Caki2 (cell line): ENCODE measurements at regions not wholly inside any gene's neighbourhood (a gene's known extent, or its start where the extent isn't known, plus 50 kb on each side); places are given as distances from the start of the nearest gene placed in this dataset.
A peak's percentile ranks its signal among the peaks of the same experiment; 100 is the strongest.

Source experiments
- DNase-seq: peaks from one replicate; pipeline ENCODE4 v3.0.0-alpha.2; 2015; ENCODE audit warnings: low read depth
- in situ Hi-C: cut with HindIII; loops from 2 replicates; pipeline ENCODE4 v1.10.0; 2016; ENCODE audit warnings: low sequenced_read_pairs, low pct_unique_long_range_greater_than_20kb, mixed read lengths

GRCh38 chr9:130755377-130756007, 61.9 kb downstream of the EXOSC2 start:
- in situ Hi-C loops, result no loop called here
- no peak for DNase-seq

GRCh38 chr9:130756037-130756436, 62.5 kb downstream of the EXOSC2 start:
- in situ Hi-C loops, result no loop called here
- DNase-seq, result no peak

DNA sequence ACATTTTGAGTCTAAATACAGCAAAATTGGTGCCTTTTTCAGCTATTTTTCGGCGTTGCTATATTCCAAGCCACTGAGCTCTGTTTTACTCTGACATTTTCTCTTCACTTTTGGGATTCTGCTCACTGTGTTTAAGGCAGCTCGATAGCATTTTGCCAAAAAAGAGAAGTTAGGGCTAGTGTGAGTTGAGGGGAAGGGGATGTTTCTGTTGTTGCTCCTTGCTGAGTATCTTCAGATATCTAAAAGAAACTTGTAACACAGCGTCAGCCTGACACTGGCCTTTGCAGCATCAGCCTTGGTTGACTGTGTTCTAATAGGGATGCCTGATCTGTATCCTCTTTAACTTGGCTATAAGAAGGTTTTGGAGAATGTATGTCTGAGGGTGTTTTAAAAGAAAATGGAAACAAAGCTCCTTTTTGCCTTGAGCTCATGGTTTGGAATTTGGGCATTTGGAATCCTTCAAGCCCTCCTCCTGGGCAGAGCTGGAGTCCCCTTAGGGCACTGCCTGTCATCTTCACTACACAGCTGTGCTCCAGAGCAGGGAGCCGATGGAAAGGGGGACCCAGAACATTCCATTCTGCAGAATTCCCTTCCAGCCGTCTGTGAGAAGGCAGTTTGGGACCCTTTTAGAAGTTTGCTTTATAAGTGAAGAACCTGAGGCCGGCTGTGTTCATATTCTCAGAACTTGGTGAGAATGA, 63.0 kb downstream of the EXOSC2 start:
- in situ Hi-C loops, result no loop called here
- DNase-seq, result no peak

DNA sequence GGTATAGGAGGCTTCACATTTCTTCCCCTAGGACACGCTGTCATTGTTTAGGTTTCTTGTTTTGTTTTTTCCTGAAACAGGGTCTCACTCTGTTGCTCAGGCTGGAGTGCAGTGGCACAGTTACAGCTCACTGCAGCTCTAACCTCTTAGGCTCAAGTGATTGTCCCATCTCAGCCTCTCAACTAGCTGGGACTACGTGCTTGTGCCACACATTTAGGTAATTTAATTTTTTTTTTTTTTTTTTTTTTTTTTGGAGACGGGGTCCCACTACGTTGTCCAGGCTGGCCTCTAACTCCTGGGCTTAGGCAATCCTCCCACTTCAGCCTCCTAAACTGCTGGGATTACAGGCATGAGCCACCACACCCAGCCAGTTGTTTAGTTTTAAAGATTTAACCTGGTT, 66.2 kb downstream of the EXOSC2 start:
- in situ Hi-C loops, result no loop called here
- no peak for DNase-seq

DNA sequence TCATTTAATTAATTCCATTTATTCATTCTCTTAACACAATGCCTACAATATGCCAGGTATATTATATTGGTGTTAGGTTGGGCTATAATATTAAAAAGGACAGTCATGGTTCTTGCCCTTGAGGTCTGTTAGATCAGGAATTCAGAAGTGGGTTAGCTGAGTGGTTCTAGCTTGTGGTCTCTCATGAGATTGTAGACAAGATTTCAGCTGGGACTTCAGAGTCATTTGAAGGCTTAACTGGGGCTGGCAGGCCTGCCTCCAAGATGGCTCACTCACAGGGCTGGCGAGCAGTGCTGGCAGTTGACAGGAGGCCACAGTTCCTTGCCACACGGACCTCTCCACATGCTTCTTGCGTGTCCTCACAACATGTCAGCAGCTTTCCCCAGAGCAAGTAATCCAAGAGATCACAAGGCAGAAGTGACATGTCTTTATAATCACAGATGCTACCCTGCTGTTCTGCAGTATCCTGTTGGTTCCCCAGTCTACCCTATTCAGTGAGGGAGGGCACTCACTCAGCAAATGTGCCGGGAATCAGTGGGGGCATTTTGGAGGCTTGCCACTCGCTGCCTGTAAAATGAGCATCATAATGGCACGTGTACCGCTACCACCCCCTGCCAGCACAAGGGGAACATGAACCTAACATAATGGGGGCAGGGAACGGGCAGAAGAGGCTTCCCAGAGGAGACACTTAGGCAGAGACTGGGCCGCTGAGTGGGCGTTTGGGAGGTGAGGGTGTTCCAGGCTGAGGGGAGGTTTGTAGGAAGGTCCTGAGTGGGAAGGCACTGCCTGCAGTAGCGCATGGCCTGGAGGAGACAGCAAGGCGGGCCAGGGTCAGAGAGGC, 70.0 kb downstream of the EXOSC2 start:
- no peak for DNase-seq
- in situ Hi-C loops, result no loop called here

DNA sequence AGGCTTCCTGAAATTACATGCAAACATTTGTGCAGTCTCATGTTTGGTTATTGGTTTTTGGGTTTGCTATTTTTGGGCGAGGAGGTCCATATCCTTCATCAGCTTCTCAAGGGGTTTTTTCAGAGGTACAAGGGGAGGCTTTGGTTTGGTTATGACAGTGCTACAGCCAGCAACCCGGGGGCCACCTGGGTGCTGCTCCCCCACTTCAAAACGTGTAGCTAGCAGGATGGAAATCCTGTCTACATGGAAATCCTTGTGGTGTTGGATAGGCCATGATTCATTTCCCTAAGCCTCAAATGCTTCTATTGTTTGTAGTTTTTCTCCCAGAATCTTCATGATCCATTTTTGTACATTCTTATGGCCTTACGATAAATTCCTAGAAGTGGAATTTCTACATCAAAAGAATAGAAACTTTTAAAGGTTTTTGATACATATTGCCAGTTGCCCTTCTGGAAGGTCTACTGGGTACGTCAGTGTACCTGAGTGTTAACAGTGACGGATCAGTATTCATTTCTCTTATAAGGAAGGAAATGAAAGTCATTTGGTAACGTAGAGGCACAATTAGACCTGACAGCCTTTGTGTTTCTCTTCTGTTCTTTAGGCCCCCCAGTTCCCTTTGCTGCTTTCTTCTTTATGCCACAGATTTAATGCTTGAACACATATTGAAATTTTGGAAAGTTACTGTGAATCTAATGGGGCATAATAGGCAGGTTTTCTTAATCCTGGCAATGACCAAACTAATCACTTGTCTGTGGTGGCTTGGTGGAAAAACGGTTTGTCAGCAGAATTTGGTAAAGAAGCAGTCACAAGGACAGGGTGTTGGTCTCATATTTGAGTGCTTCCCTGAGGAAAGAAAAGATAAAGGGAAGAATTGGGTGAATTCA, 69.7 kb upstream of the ABL1 start:
- in situ Hi-C loops, result no loop called here
- no peak for DNase-seq

DNA sequence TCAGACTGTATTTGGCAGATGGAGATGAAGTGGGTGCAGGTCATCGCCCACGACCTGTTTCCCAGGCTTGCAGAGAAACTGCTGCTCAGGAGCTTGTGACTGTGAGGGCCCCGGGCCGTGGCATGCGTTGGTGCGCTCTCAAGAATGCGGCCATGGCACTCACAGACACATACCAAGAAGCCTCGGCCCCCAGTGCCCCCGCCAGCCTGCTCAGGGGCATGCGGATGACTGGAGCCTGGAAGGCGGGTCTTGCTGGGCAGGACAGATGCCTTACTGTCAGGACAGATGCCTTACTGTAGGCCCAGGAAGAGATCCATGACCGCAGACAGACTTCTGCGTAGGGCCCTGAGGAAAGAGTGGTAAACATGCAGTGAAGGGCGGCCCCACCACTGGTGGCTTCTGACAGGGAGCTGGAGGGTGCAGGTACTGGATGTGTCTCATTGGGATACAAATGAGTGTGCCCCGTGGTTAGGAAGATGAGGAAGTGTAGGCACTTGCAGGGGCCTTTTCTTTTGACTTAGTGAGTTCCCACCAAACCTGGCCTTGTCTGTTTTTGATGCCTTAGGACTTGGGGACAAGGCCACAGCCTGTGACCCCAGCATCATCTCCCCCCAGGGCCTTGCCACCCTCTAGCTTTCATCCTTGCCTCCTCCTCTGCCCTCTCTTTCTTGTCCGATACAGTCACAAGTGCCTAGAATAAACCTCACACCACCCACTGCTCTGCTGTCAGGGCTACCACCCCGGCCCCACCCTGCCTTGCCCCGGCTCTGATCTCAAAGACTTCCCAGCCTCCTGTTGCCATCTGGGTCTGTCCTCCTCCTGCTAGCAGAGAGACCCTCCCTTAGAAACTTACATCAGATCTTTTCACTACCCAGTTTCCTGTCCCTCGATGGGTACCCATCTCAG, 68.8 kb upstream of the ABL1 start:
- peak; percentile 51 for DNase-seq
- in situ Hi-C loops, result no loop called here

DNA sequence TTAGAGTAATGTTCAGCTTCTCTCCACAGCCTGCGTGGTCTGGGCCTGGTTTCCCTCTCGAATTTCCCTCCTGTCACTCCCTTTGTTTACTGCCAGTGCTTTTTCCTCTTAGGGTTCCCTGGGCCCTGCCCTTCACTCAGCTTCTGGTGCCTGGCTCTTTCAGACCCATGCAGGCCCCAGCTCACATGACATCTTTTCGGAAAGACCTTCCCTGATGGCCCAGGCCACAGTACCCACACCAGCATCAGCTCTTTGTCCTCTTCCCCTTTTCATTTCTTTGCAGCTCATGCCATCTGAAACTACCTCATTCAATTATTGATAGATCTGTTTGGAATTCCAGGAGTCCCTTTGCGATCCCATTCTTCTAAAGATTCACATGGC, 68.1 kb upstream of the ABL1 start:
- DNase-seq, result no peak
- in situ Hi-C loops, result no loop called here

- in situ Hi-C loops, result no loop called here
- no peak for DNase-seq
These were observed 66.8 kb upstream of the ABL1 start for GRCh38 chr9:130768265-130768664.

GRCh38 chr9:130768891-130769403, 66.1 kb upstream of the ABL1 start:
- no peak for DNase-seq
- in situ Hi-C loops, result no loop called here

DNA sequence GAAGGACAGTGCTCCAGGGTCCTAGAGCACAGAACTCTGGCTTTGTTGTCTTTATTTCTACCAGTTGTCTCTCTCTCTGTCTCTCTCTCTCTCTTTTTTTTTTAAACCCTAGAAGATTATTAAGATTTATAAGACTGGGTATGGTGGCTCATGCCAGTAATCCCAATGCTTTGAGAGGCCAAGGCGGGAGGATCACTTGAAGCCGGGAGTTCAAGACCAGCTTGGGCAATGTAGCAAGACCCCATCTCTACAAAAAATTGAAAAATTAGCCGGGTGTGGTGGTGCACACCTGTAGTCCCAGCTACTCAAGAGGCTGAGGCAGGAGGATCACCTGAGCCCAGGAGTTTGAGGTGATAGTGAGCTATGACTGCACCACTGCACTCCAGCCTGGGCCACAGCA, 65.0 kb upstream of the ABL1 start:
- in situ Hi-C loops, result no loop called here
- no peak for DNase-seq

- peak; percentile 51 for DNase-seq
- in situ Hi-C loops, result no loop called here
These were observed 64.2 kb upstream of the ABL1 start for GRCh38 chr9:130770679-130771442.

DNA sequence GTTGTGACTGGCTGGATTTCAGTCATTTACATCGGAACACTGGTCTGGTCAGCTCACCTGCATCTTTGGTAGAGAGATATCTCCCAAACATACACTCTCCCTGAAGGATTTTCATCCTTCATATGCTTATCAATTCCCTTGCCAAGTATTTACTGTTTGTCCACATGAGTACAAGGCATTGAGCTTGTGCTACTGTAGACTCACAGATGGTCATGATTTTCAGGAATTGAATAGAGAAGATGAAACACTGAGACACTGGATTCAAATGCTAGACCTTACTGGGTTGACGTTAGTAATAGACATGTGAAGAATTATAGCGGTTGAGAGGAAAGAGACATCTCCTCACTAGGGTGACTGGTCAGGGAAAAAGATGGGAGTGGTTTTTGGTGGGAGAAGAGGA, 62.9 kb upstream of the ABL1 start:
- DNase-seq, result no peak
- in situ Hi-C loops, result no loop called here

- DNase-seq, result no peak
- in situ Hi-C loops, result no loop called here
These were observed 60.9 kb upstream of the ABL1 start for GRCh38 chr9:130774183-130774582.

- DNase-seq, result peak; percentile 2
- in situ Hi-C loops, result no loop called here
These were observed 59.6 kb upstream of the ABL1 start for GRCh38 chr9:130775336-130775991.

- no peak for DNase-seq
- in situ Hi-C loops, result no loop called here
These were observed 55.8 kb upstream of the ABL1 start for GRCh38 chr9:130779153-130779855.
